Endothelial cell of umbilical vein (primary cell): ENCODE measurements at regions not wholly inside any gene's neighbourhood (a gene's known extent, or its start where the extent isn't known, plus 50 kb on each side); places are given as distances from the start of the nearest gene placed in this dataset.

Experiments
- BruUV-seq: library from RNA; stranded (reverse); fragments of 400-500 nt; replicated peaks from 2 replicates; lab custom pipeline; 2021; lab: Mats Ljungman, UMichigan
- CTCF ChIA-PET: fragments of 300-600, 350-600 bp; sonication (Branson Sonifier 250); formaldehyde crosslinking; loops from one replicate; lab custom pipeline; 2021; ENCODE audit warnings: antibody characterized with exemption, inconsistent platforms; lab: Charles Lee
- POLR2A ChIA-PET: fragments of 300-600, 350-600 bp; sonication (Branson Sonifier 250); formaldehyde crosslinking; loops from one replicate; lab custom pipeline; 2021; ENCODE audit warnings: antibody characterized with exemption, inconsistent platforms; lab: Charles Lee
- DNase-seq: peaks from one replicate; pipeline ENCODE4 v3.0.0-alpha.2; 2011; ENCODE audit warnings: low read depth, low spot score
- FAIRE-seq: peaks from 2 replicates; lab custom pipeline; 2011; peaks lifted over from hg19 to GRCh38; lab: Jason Lieb, UNC
- H2AFZ ChIP-seq: 2 replicates; pipeline ENCODE4 v1.6.0; 2012; ENCODE audit warnings: low read depth, low read length, control low read depth, inconsistent platforms
- H3K27ac ChIP-seq: 2 replicates; pipeline ENCODE4 v1.5.1; 2011; ENCODE audit warnings: low read depth, mild to moderate bottlenecking, control low read depth, low read length, moderate library complexity; ENCODE audit not compliant: insufficient read depth
- H3K27me3 ChIP-seq, 2 experiments: 2 replicates each; pipeline versions ENCODE4 v1.6.0 to v1.6.1; 2011; ENCODE audit warnings: low read length in 2 of 2, mixed read lengths in 1 of 2; ENCODE audit not compliant: control insufficient read depth in 2 of 2, insufficient read depth in 2 of 2
- H3K36me3 ChIP-seq, 2 experiments: 2 replicates in 1 of 2; 3 replicates in 1 of 2; pipeline ENCODE4 v1.5.1; 2011; ENCODE audit warnings: low read length in 2 of 2, mild to moderate bottlenecking in 1 of 2, moderate library complexity in 1 of 2; ENCODE audit not compliant: control insufficient read depth in 2 of 2, insufficient read depth in 2 of 2; ENCODE audit errors: extremely low read depth in 1 of 2
- H3K4me1 ChIP-seq: 3 replicates; pipeline ENCODE4 v1.5.1; 2011; ENCODE audit warnings: mild to moderate bottlenecking, low read length; ENCODE audit not compliant: control insufficient read depth, insufficient read depth; ENCODE audit errors: extremely low read depth
- H3K4me2 ChIP-seq: 2 replicates; pipeline ENCODE4 v1.6.1; 2011; ENCODE audit warnings: low read length, control low read depth, mixed read lengths; ENCODE audit not compliant: insufficient read depth
- H3K4me3 ChIP-seq, 3 experiments: fragments of 200-600 bp in 1 of 3; sonication (generic), shearing (Covaris generic) in 1 of 3; replicated peaks in 1 of 3; 2 replicates each; pipeline ENCODE4 v1.5.1; 2011 to 2016; ENCODE audit warnings: control low read depth in 3 of 3, low read length in 3 of 3, mild to moderate bottlenecking in 2 of 3, inconsistent platforms in 1 of 3, low read depth in 1 of 3, moderate library complexity in 1 of 3; ENCODE audit not compliant: insufficient read depth in 1 of 3
- H3K79me2 ChIP-seq: 2 replicates; pipeline ENCODE4 v1.6.0; 2012; ENCODE audit warnings: low read length, inconsistent platforms; ENCODE audit not compliant: control insufficient read depth, insufficient read depth
- H3K9ac ChIP-seq: replicated peaks from 2 replicates; pipeline ENCODE3; 2011; ENCODE audit warnings: low read length, control low read depth; ENCODE audit not compliant: insufficient read depth; ENCODE audit errors: extremely low read depth
- H3K9me1 ChIP-seq: replicated peaks from 3 replicates; pipeline ENCODE4 v1.6.0; 2011; ENCODE audit warnings: mild to moderate bottlenecking, low read length; ENCODE audit not compliant: control insufficient read depth, insufficient read depth; ENCODE audit errors: extremely low read depth
- H3K9me3 ChIP-seq: replicated peaks from 2 replicates; pipeline ENCODE4 v1.5.1; 2012; ENCODE audit warnings: low read length, inconsistent platforms; ENCODE audit not compliant: control insufficient read depth, insufficient read depth
- H4K20me1 ChIP-seq: replicated peaks from 2 replicates; pipeline ENCODE3; 2011; ENCODE audit warnings: mild to moderate bottlenecking, low read length; ENCODE audit not compliant: control insufficient read depth, insufficient read depth; ENCODE audit errors: extremely low read depth
- CTCF ChIP-seq, 2 donors: IDR thresholded peaks; 1 replicate in 1 of 2; 2 replicates in 1 of 2; pipeline ENCODE4 v1.5.1; 2011; ENCODE audit warnings: low read length in 2 of 2, mild to moderate bottlenecking in 2 of 2, moderate library complexity in 2 of 2, control low read depth in 1 of 2, inconsistent platforms in 1 of 2, low read depth in 1 of 2; ENCODE audit not compliant: insufficient read depth in 1 of 2; ENCODE audit errors: extremely low read depth in 1 of 2
- EZH2 ChIP-seq: IDR thresholded peaks from 2 replicates; pipeline ENCODE4 v1.6.1; 2012; ENCODE audit warnings: borderline replicate concordance, low read depth, mild to moderate bottlenecking, moderate library complexity, low read length, inconsistent platforms; ENCODE audit not compliant: severe bottlenecking
- FOS ChIP-seq: IDR thresholded peaks from 2 replicates; pipeline ENCODE4 v1.6.1; 2011; ENCODE audit warnings: mild to moderate bottlenecking, low read length, moderate library complexity, borderline replicate concordance; ENCODE audit not compliant: insufficient read depth
- GATA2 ChIP-seq: IDR thresholded peaks from 2 replicates; pipeline ENCODE4 v1.7.0; 2011; ENCODE audit warnings: low read depth, mild to moderate bottlenecking, moderate library complexity, mixed read lengths, low read length; ENCODE audit not compliant: insufficient read length, insufficient read depth
- JUN ChIP-seq: IDR thresholded peaks from 2 replicates; pipeline ENCODE4 v1.6.1; 2011; ENCODE audit warnings: borderline replicate concordance, low read depth; ENCODE audit not compliant: insufficient read length, insufficient read depth
- MAX ChIP-seq: IDR thresholded peaks from 2 replicates; pipeline ENCODE4 v1.6.1; 2011; ENCODE audit not compliant: insufficient read depth, insufficient read length
- MYC ChIP-seq: IDR thresholded peaks from one replicate; pipeline ENCODE4 v1.6.1; 2011; ENCODE audit warnings: mild to moderate bottlenecking, low read depth, low read length
- POLR2A ChIP-seq: IDR thresholded peaks from 2 replicates; pipeline ENCODE4 v1.6.1; 2012; ENCODE audit warnings: low read depth, mild to moderate bottlenecking, control low read depth, low read length
- POLR2AphosphoS5 ChIP-seq: IDR thresholded peaks from 2 replicates; pipeline ENCODE4 v1.6.1; 2012; ENCODE audit warnings: low read depth, mild to moderate bottlenecking, control low read depth, low read length, moderate library complexity; ENCODE audit not compliant: insufficient read depth
- dilution Hi-C: fragments of 300-500 bp; cut with MboI; formaldehyde crosslinking; loops from one replicate; pipeline ENCODE4 v1.15.0; 2019; ENCODE audit warnings: low sequenced_read_pairs; ENCODE audit not compliant: extremely low pct_ligation_motif_present
- intact Hi-C: fragments of 100-400 bp; cut with micrococcal nuclease; formaldehyde crosslinking; loops from one replicate; pipeline ENCODE4 v1.10.0; 2022

- dilution Hi-C loops, result no loop called here
- CTCF ChIA-PET, result no interaction called here
Measured at GRCh38 chr4:187485676-187486075, 509.9 kb upstream of the ZFP42 start.

More at GRCh38 chr4:187485676-187486075, 509.9 kb upstream of the ZFP42 start:
- Histone ChIP-seq H3K27me3 (no peaks in the 10 kb centered on the region), H3K9me3 (peaks cover 1% of the 10 kb centered on the region), H3K36me3 (no peaks in the 10 kb centered on the region), H3K27ac (no peak overlapping the region), H3K9me1 (no peaks in the 10 kb centered on the region), H3K4me3 (no peak overlapping the region), H2AFZ (no peak overlapping the region), H3K4me1 (no peaks in the 10 kb centered on the region), H3K79me2 (no peaks in the 10 kb centered on the region), H3K9ac (no peak overlapping the region), H3K4me2 (no peak overlapping the region), H4K20me1 (no peaks in the 10 kb centered on the region)
- POLR2A ChIA-PET, result no interaction called here
- no TSS peak for BruUV-seq
- intact Hi-C loops, result no loop called here
- TF ChIP-seq EZH2 (no peak), GATA2 (no peak), POLR2A (no peak), CTCF (IDR thresholded peaks at IDR 0.05; ENCODE audit: extremely low read depth in 1 of 2, insufficient read depth in 1 of 2, low read depth in 1 of 2, low read length in 2 of 2) (no peak), MAX (no peak), MYC (no peak), FOS (no peak), JUN (no peak), POLR2AphosphoS5 (no peak)
- no peak for FAIRE-seq
- DNase-seq, result no peak
